NCI-H1105 treated with DMSO at 0.1 percent for 48 hours (cell line): ENCODE measurements at regions not wholly inside any gene's neighbourhood (a gene's known extent, or its start where the extent isn't known, plus 50 kb on each side); places are given as distances from the start of the nearest gene placed in this dataset.

Experiments
- DNase-seq: peaks from one replicate; lab custom pipeline; 2025; lab: John Stamatoyannopoulos, UW

DNA sequence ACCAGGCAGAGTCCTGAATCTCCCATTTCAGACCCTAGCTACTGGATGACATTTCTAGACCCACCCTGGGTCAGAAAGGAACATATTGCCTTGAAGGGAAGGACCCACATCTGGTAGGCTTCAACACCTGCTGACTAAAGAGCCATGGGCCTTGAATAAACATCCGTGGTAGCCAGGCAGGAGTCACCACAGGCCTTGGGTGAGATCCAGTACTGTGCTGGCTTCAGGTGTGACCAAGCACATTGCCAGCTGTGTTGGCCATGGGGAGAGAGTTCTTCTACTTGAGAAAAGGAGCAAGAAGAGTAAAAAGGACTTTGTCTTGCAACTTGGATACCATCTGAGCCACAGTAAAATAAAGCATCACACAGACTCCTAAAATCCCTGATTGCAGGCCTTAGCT lies 332.6 kb downstream of the SLC16A7 start:
- DNase-seq, result no peak

DNA sequence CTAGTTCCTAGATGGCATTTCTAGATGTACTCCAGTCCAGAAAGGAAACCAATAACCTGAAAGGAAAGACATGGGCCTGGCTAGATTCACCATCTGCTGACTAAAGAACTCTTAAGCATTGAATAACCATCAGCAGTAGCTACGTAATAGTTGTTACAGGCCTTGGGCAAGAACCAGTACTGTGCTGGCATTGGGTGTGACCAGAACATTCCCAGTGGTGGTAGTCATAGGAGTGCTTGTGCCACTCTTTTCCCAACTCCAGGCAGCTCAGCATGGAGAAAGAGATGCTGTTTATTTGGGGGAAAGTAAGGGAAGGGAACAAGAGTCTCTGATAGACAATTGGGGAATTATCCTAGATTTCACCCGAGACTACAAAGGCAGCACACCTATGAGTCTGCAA lies 333.3 kb downstream of the SLC16A7 start:
- DNase-seq, result no peak

DNA sequence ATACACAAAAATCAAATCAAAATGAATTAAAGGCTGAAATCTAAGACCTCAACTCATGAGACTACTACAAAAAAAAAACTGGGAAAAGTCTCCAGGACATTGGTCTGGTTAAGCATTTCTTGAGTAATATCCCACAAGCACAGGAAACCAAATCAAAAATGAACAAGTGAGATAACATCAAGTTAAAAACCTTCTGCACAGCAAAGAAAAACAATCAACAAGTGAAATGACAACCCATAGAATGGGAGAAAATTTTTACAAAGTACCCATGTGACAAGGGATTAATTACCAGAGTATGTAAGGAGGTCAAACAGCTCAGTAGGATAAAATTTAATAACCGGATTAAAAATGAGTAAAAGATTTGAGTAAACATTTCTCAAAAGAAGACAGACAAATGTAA lies 338.7 kb downstream of the SLC16A7 start:
- DNase-seq, result no peak

DNA sequence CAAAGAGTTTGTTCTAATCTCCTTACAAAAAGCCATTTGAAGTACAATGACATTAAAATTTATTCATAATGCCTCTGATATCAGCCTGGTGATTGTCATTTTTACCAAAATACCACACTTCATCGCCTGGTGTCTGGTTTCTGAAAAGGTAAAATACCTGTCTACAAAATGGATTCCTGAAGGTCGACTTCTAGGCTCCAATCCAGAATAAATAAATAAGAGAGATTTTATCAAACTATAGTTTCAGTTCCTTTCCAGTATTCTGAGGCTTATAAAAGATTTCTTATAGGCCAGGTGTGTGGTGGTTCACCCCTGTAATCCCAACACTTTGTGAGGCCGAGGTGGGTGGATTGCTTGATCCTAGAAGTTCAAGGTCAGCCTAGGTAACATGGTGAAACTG lies 340.7 kb downstream of the SLC16A7 start:
- DNase-seq, result no peak

DNA sequence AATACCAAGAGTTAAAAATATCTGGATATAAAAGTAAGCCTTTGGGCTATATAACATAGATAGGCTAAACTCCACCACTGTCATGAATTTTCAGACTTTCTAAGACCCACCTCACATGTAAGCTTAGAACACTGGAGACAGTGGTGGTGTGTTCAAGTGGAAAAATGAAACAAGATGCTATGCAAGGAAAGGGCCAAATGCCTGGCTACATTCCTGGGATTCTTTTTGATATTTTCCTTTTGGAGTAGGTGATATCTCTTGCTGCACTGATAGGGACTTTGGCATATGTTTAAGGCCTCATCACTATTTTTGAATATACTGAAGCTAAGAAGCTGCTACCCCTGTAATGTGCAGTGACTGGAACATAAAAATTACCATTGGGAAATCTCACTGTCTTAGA lies 341.3 kb downstream of the SLC16A7 start:
- DNase-seq, result no peak

DNA sequence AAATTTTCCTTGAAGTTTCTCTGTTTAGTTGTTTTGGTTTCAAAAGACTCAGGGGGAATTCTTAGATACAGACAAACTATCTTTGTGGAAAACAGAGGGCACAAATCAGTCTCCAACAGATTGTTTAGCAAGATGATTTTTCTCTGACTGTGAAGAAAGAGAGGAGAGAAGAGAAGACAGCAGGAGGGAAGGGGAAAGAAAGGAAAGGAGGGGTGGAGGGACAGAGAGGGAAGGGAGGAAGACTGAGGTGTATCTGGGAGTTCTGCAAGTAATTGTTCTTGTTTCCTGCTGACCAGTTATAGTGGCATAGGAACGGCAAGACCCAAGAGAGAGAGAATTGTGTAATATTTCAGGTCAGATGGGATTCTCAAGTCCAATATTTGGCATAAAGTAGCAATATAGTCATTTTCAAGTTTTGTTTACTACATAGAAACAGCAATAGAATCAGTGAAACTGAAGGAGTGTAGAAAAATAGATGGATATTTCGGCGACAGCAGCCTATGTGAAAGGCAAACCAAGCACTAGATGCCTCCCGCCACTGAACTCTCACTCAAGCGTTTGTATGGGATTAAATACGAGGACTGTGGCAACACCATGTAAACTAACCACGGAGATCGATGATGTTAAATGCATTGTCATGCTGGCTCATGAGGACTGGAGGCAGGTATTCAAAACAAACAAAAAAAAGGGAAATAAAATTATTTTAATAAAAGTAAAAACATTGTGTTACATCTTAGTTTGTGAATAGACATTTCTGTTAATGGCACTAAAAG lies 342.5 kb downstream of the SLC16A7 start:
- DNase-seq, result no peak

DNA sequence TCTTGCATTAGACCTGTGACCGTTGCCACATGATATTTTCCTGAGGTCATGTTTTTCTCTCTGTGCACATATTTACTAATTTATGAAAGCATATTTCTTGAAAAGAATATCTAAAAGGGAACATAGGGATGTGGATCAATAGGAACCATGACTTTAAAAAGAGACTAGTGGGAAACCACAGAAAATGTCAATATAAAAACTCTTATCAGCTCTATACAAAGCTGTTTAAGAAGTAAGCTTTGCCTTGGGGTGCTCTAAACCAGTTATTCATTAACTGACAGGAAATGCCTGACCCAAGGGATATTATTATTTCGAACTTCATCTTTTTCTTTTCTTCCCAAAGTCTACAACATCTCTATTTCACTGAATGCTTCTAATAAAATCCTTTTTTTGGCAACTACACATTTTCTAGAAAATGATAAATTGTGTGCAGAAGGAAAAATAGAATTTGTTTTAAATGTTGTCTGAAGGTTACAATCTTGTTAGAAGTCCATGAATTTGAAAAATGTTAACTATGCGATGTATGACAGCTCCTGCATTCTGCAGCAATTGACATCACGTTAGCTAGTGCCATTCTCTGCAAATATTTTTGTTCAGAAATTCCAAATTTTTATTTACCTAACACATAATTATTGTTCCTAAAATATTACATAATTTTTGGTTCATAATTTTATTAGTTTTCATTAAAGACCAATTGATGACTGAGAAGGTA lies 345.0 kb downstream of the SLC16A7 start:
- DNase-seq, result no peak

DNA sequence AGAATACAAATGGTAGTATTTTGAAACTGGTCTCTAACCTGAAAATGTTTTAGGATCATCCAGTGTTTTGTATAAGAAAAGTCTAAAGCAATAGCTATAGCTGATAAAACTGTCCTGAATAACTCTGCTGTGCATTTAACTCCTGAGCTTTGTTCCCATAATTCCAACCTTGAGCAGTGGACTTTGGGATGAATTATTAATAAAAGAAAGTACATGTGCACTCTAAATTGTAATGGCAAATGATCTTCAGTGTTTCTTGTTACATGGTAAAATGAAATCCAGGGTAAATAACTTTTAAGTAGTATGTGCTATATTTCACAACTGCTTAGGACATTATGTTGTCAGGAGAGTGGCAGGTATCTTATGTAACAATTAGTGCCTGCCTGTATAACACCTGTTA lies 345.6 kb downstream of the SLC16A7 start:
- DNase-seq, result no peak

DNA sequence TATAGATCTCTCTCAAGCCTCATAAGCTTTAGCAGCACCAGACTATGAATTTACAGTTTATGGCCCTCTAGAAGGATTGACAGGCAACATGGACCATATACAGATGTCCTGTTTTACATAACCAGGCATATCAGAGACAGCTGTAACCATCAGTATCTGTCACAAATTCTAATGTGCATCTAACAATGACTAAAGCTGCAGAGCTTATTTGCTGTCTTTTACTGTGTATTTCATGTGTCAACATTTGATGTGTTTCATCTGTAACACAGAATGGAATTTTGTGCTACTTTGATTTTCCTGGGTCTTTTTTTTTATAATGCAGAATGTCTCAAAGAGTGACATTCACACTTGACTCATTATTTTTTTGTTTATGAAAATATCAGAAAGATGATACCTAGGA lies 348.3 kb downstream of the SLC16A7 start:
- DNase-seq, result no peak

DNA sequence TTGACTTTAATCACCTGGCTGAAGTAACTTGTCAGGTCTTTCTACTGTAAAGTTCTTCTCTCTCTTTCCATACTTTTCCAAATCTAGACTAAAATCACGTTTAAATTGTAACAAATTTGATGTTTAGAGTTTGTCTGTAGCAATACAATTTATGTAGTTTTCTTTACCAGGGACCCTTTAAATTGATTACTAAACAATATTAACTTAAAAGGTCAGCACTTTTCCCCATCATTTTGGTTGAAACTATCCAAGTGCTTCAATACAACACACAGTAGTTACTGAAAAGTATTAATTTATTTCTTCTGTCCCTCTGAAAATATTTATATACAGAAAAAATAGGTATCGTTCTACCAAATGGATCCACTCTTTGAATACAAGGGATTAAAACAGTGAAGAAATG lies 350.8 kb downstream of the SLC16A7 start:
- no peak for DNase-seq

DNA sequence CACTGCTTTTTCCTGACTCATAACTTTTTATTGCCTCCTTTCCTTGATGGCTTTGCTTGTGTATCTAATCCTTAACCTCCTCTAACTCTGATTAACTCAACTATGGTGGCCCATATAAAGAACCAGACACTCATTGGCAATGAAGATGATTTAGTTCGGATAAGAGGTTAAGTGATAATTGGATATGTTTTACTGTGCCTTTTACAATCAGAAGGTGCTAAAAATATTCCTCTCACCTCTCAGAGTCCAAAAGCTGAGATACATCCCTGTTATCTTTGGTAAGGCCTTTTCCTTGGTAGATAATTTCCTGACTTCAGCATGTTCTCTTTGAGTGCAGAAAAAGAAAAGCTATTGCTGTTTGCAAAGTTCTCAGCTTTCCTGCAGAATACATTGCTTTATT lies 367.7 kb downstream of the SLC16A7 start:
- DNase-seq, result no peak

DNA sequence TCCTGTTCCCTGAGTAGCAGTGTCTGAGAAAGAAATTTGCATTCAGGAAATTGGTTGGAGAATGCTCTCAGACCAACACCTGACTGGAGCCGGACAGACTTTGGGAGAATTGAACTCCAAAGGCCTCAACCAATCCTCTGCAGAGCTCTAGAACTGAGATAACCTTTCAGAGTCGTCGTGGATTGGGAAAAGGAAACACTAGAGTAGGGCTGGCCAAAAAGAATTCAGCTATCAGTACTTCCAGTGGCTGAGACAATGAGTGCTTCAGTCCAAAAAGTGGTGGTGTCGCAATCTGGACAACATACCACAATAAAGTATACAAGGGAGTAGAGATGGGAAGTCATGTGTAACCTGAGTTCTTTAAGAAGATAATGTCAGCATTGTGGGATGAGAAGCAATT lies 377.1 kb downstream of the SLC16A7 start:
- DNase-seq, result no peak

DNA sequence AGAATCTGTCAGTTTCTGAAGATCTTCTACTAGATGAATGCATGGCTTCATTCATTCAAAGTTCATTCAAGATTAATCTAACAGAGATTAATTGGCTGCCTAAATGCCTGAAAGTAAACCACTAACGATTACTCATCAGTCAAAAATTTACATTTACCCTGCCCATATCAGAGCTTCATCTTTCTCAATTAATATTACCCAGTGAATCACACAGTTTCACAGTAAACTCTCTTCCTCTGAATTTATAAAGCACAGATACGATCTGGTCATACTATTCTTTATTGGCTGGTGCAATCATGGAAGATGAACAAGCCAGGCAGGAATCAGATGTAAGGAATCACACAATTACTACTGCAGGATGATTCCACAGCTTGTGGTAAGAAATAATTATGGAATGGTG lies 377.7 kb downstream of the SLC16A7 start:
- no peak for DNase-seq

DNA sequence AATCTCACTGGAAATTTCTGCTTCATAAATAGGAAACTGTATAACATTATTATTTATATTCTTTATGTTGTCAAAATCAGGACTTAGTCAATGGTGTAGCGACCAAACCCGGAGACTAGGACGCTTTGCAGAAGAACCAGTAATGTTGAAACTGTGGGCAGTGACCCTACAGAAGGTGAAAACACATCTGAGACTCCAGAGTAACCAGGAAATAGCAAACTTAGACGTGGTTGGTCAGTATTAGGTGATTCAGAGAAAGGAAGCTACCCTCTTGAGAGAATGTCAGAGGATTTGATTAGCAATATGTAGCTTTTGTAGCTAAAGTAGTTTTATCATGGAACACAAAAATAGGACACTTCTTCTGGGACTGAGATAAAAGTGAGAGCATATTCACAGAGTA lies 381.9 kb downstream of the SLC16A7 start:
- no peak for DNase-seq

DNA sequence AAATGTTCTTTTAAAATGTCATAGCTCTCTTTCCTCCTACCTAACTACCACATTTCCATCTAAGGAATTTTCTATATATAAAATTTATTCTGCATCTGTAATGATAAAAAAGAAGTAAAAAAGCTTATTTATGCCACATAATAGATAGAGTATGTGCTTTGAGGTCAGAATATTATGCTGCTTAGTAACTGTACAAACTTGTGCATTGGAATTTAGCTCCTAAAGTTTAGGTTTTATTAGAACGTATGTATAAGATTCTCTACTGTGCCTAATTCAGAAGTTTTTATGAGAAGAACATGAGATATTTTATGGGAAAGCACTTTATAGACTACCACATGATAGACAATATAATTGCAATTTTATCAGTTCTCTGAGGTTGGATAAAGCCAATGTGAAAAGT lies 384.6 kb downstream of the SLC16A7 start:
- DNase-seq, result no peak

DNA sequence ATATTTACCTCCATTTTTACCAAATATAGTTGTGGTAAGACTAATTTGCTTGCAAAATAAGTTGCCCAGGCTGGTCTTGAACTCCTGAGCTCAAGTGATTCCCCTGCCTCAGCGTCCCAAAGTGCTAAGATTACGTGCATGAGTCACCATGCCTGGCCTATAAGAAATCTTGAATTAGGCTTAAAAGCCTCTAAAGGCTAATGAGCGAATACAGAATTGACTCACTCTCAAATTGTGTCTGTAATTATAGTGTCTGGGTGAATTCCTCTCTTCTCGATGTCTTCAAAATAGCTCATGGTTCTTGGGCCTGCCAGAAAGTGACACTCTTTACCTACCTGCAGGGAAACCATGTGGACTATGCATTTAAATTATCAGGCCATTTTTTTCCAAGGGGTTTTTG lies 403.5 kb downstream of the SLC16A7 start:
- no peak for DNase-seq

DNA sequence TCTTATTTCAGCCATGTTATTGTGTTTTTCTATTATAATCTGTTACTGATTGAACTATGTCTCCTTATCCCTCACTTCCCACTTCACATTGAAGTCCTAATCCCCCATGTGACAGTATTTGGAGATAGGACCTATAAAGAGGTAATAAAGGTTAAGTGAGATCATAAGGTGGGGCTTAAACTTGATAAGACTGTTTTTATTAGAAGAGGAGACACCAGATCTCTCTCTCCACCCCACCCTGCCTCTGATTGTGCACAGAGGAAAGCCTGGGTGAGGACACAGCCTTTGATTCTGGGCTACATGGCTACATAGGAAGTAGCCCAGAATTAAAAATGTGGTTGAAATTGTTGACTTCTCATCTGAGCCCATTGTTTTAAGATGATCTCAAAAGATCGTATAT lies 414.7 kb downstream of the SLC16A7 start:
- DNase-seq, result no peak

DNA sequence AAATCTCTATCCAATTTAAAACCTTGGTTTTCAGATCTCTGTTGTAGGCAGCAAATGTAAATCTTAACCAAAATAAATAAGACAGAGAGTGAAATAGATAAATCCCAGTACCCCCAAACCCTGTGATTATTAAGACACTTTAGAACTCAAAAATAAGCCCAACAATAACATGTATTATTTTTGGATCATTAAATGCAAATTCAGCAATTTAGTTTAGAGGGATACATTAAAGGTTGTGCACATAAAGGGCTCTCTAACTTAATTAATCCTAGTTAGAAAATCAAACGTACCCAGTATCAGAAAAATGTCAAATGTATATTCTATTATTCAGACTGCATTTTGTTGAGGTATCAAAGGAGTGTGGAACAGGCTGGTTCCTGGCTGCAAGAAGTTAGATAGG lies 416.8 kb downstream of the SLC16A7 start:
- DNase-seq, result no peak

DNA sequence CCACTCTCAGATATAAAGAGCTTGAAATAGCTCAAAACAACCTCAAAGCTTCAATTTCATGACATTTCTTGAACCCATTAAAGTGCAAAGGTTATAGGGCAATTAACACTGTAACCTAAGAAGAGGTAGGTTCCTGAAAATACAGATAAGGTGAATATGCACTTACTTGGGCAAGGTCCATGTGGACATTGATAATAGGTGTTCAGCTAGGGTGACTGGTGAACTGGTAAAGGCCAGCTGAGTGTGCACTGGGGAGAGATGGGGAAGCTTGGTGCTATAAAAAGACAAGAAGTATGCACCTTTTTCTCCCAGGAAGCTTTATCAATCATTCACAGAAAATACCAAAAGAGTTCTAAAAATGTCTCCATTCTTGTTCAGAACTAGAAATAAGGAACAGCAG lies 418.6 kb downstream of the SLC16A7 start:
- no peak for DNase-seq

DNA sequence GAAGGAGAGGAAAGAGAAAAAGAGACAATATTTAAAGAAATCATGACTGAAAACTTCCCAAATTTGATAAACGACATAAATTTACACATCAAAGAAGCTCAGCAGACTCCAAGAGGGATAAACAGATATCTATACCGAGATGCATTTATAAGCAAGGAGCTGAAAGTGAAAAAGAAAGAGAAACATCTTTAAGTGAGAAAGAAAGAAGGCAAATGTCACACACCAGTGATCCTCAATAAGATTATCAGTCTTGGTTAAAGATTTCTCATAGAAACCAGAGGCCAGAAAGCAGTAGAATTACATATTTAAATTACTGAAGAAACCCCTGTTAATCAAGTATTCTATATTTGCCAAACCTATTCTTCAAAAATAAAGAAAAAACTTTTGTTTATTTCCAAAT lies 424.2 kb downstream of the SLC16A7 start:
- DNase-seq, result no peak

DNA sequence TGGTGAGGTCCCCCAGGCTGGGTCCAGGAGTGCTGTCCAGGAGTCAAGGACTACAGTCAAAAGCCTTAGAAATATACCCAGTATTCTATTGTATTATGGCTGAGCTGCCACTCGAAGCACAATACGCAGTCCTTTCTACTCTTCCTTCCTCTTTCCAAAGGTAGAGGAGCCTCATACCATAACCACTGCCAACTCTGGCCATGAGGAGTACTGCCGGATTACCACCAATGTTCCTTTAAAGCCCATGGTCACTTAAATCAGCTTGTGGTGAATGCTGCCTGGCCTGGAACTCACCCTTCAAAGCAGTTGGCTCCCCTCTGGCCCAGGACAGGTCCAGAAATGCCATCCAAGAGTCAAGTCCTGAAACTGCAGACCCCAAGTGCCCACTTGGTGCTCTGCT lies 425.4 kb downstream of the SLC16A7 start:
- DNase-seq, result no peak

DNA sequence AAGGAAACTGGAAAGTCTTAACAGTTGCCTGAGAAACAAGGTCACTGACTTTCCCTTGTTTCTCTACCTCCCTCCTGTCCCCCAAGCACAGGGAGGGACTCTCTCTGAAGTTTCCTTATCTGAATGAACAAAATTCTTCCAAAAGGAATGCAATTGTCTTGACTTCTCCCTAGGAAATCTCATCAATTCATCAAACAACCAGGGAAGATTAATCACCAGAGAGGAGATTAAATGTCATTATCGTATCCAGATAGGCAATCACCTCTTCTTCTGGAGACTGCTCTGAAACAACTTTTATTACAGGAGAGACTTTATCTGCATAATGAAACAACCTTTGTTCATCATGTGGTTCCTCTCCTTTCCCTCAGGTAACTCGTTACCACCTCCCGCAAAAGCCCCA lies 431.4 kb downstream of the SLC16A7 start:
- no peak for DNase-seq

DNA sequence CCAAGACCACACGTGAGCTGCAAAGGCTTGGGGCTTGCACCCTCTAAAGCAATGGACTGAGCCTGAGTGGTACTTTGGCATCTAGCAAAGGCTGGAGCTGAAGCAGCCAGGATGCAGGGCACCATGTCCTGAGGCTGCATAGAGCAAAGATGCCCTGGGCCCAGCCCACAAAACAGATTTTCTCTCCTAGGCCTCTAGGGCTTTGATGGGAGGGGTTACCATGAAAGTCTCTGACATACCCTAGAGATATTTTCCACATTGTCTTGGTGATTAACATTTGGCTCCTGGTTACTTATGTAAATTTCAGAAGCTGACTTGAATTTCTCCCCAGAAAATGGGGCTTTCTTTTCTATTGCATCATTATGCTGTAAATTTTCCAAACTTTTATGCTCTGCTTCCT lies 438.3 kb downstream of the SLC16A7 start:
- DNase-seq, result no peak

DNA sequence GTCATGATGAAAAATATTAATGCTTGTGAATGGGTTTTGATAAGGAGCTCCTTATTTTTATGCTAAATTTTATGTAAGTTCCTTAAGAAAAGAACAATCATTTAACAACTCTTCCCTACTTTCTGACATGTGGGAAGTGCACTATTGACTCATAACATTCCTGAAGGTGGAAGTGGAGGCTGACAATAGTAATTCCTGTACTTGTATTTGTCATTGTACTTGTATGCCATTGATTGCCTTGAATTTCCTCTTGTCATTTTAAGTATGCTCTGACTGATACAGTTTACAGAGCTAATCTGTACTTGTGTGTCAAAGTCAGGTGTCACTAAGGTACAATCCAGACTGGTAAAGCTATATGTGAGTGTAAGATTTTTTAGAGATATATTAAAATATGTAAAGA lies 440.0 kb downstream of the SLC16A7 start:
- DNase-seq, result no peak
